ENCODE measurements at regions not wholly inside any gene's neighbourhood (a gene's known extent, or its start where the extent isn't known, plus 50 kb on each side); places are given as distances from the start of the nearest gene placed in this dataset.
"Not testable (repeated sequence)": the region's sequence is repeated elsewhere in the genome, so short reads cannot be mapped to it uniquely, and the experiment has no call there.

DNA sequence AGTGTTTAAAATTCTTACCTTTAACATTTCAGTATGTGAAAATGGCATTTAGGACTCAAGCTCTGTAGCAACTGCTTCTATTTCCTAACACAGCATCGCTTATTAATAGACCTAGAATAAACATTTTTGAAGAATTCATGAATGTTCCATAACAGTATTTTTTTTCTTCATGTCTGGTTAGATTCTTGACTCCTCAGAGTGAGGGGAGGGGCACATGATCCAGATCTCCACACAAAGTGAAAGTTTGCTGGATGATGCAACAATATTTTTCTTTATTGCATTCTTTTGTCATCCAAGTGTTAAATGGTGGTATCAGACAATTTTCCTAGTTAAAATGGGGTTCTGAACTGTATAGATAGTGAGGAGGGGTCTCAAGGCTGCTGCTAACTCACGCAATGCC is 130.8 kb upstream of the MAN2A1 start:
- Mint-ChIP-seq H3K27ac (ENCODE audit: unreplicated experiment) (peak overlapping the region; percentile 69), H3K36me3 (ENCODE audit: low read depth) (no peaks in the 10 kb centered on the region), H3K4me1 (ENCODE audit: low read depth) (peaks cover 40% of the 10 kb centered on the region), H3K4me3 (ENCODE audit: unreplicated experiment) (no peak overlapping the region), H3K27me3 (ENCODE audit: low read depth) (no peaks in the 10 kb centered on the region), H3K9me3 (ENCODE audit: low read depth) (peaks cover 2% of the 10 kb centered on the region)
- DNase-seq (ENCODE audit: low spot score), result no peak
- TF ChIP-seq, protein P1, sequence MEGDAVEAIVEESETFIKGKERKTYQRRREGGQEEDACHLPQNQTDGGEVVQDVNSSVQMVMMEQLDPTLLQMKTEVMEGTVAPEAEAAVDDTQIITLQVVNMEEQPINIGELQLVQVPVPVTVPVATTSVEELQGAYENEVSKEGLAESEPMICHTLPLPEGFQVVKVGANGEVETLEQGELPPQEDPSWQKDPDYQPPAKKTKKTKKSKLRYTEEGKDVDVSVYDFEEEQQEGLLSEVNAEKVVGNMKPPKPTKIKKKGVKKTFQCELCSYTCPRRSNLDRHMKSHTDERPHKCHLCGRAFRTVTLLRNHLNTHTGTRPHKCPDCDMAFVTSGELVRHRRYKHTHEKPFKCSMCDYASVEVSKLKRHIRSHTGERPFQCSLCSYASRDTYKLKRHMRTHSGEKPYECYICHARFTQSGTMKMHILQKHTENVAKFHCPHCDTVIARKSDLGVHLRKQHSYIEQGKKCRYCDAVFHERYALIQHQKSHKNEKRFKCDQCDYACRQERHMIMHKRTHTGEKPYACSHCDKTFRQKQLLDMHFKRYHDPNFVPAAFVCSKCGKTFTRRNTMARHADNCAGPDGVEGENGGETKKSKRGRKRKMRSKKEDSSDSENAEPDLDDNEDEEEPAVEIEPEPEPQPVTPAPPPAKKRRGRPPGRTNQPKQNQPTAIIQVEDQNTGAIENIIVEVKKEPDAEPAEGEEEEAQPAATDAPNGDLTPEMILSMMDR (IDR thresholded peaks at IDR 0.05), result no peak

DNA sequence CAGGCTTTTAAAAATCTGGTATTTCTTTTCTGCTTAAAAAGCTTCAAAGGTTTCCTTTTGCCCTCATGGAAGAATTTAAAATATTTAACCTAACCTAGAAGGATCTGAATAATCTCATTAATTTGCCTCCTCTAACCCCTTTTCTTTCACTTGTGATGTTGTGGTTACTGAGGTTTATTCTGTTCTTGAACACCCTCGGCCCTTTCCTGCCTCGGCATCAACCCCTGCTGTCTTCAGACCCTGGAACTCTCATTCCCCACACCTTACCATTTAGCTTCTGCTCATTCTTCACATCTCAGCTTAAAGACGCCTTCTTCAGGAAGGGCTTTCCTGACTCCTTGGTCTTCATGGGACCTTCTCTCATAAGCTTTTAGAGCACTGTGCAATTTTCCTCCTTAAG is 131.4 kb upstream of the MAN2A1 start:
- Mint-ChIP-seq H3K27me3 (ENCODE audit: low read depth) (no peaks in the 10 kb centered on the region), H3K9me3 (ENCODE audit: low read depth) (peaks cover 8% of the 10 kb centered on the region), H3K4me1 (ENCODE audit: low read depth) (peaks cover 40% of the 10 kb centered on the region), H3K36me3 (ENCODE audit: low read depth) (no peaks in the 10 kb centered on the region), H3K27ac (ENCODE audit: unreplicated experiment) (peak overlapping the region; percentile 69), H3K4me3 (ENCODE audit: unreplicated experiment) (no peak overlapping the region)
- TF ChIP-seq, protein P1 (IDR thresholded peaks at IDR 0.05), result no peak
- no peak for DNase-seq (ENCODE audit: low spot score)

DNA sequence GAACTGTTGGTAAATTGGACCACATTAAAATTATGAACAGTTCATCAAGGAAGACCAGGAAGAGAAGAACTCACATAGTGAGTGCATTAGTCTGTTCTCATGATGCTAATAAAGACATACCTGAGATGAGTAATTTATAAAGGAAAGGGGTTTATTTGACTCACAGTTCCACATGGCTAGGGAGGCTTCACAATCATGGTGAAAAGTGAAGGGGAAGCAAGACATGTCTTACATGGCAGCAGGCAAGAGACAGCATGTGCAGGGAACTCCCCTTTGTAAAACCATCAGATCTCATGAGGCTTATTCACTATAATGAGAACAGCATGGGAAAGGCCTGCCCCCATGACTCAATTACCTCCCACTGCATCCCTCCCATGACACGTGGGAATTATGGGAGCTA is 135.9 kb upstream of the MAN2A1 start:
- Mint-ChIP-seq H3K36me3 (ENCODE audit: low read depth) (peaks cover 6% of the 10 kb centered on the region), H3K4me3 (ENCODE audit: unreplicated experiment) (no peak overlapping the region), H3K9me3 (ENCODE audit: low read depth) (peaks cover 15% of the 10 kb centered on the region), H3K27ac (ENCODE audit: unreplicated experiment) (no peak overlapping the region), H3K4me1 (ENCODE audit: low read depth) (peaks cover 15% of the 10 kb centered on the region), H3K27me3 (ENCODE audit: low read depth) (no peaks in the 10 kb centered on the region)
- TF ChIP-seq, protein P1 (IDR thresholded peaks at IDR 0.05), result no peak
- no peak for DNase-seq (ENCODE audit: low spot score)

DNA sequence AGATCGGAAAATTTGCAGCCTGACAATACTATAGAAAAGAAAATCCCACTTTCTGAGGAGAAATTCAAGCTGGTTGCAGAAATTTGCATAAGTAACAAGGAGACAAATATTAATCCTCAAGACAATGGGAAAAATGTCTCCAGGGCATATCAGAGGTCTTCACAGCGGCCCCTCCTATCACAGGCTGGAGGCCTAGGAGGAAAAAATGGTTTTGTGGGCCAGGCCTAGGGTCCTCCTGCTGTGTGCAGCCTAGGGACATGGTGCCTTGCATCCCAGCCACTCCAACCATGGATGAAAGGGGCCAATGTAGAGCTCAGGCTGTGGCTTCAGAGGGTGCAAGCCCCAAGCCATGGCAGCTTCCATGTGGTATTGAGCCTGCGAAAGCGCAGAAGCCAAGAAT is 138.5 kb upstream of the MAN2A1 start:
- not testable (repeated sequence) for H3K4me3 Mint-ChIP-seq (ENCODE audit: unreplicated experiment); H3K27ac Mint-ChIP-seq (ENCODE audit: unreplicated experiment); DNase-seq (ENCODE audit: low spot score); H3K36me3 Mint-ChIP-seq (ENCODE audit: low read depth); H3K27me3 Mint-ChIP-seq (ENCODE audit: low read depth); H3K4me1 Mint-ChIP-seq (ENCODE audit: low read depth)
- peaks cover 15% of the 10 kb centered on the region for H3K9me3 Mint-ChIP-seq (ENCODE audit: low read depth)

DNA sequence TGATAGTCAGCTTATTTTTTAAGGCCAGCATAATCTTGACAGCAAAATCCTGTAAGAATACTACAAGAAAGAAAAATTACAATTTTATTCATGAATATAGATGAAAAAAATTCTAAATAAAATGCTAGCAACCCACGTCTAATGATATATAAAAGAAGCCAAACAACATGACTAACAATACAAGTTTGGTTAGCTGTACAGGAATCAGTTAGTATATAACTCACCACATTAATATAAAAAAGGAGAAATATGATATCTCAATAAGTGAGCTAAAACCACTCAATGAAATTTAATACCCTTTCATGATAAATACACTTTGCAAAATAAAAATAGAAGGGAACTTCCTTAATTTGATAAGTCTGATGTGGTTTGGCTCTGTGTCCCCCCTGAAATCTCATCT is 139.7 kb upstream of the MAN2A1 start:
- Mint-ChIP-seq H3K9me3 (ENCODE audit: low read depth) (peaks cover 15% of the 10 kb centered on the region), H3K36me3 (ENCODE audit: low read depth) (peaks cover 6% of the 10 kb centered on the region), H3K27ac (ENCODE audit: unreplicated experiment) (no peak overlapping the region), H3K4me3 (ENCODE audit: unreplicated experiment) (no peak overlapping the region), H3K27me3 (ENCODE audit: low read depth) (no peaks in the 10 kb centered on the region), H3K4me1 (ENCODE audit: low read depth) (no peaks in the 10 kb centered on the region)
- TF ChIP-seq, protein P1 (IDR thresholded peaks at IDR 0.05), result no peak
- no peak for DNase-seq (ENCODE audit: low spot score)

DNA sequence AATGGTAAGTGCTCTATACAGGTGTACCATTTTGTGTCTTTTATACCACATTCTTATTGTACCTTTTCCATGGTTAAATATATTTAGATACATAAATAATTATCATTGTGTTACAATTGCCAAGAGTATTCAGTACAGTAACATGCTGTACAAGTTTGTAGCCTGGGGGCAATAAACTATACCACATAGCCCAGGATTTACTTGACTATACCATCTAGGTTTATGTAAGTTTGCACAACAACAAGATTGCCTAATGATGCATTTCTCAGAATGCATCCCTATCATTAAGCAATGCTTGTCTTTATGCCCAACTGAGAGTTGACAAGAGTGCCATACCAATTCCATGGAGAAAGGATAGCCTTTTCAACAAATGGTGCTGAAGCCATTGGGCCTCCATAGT is 136.7 kb upstream of the PJA2 start:
- Mint-ChIP-seq H3K27ac (ENCODE audit: unreplicated experiment) (no peak overlapping the region), H3K4me3 (ENCODE audit: unreplicated experiment) (no peak overlapping the region), H3K4me1 (ENCODE audit: low read depth) (no peaks in the 10 kb centered on the region), H3K27me3 (ENCODE audit: low read depth) (peaks cover 3% of the 10 kb centered on the region), H3K36me3 (ENCODE audit: low read depth) (peaks cover 6% of the 10 kb centered on the region), H3K9me3 (ENCODE audit: low read depth) (peaks cover 10% of the 10 kb centered on the region)
- no peak for DNase-seq (ENCODE audit: low spot score)
- TF ChIP-seq, protein P1 (IDR thresholded peaks at IDR 0.05), result no peak

DNA sequence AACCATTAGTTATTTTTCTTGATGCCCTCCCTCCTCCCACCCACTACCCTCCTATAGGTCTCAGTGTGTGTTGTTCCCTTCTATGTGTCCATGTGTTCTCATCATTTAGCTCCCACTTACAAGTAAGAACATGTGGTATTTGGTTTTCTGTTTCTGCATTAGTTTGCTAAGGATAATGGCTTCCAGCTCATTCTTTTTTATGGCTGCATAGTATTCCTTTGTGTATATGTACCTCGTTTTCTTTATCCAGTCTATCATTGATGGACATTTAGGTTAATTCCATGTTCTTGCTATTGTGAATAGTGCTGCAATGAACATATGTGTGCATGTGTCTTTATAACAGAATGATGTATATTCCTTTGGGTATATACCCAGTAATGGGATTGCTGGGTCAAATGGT is 135.1 kb upstream of the PJA2 start:
- H3K4me3 Mint-ChIP-seq (ENCODE audit: unreplicated experiment); H3K4me1 Mint-ChIP-seq (ENCODE audit: low read depth); DNase-seq (ENCODE audit: low spot score); H3K27ac Mint-ChIP-seq (ENCODE audit: unreplicated experiment); H3K36me3 Mint-ChIP-seq (ENCODE audit: low read depth); H3K27me3 Mint-ChIP-seq (ENCODE audit: low read depth): not testable (repeated sequence)
- H3K9me3 Mint-ChIP-seq (ENCODE audit: low read depth), result peaks cover 15% of the 10 kb centered on the region

DNA sequence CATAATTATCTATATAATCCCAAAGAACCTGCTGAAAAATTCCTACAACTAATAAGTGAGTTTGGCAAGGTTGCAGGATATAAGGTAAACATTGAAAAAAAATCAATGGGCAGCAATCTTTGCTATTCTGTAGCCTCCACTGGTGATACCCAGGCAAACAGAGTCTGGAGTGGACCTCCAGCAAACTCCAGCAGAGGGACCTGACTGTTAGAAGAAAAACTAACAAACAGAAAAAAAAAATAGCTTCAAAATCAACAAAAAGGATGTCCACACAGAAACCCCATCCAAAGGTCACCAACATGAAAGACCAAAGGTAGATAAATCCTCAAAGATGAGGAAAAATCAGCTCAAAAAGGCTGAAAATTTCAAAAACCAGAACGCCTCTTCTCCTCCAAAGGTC is 128.9 kb upstream of the PJA2 start:
- H3K4me3 Mint-ChIP-seq (ENCODE audit: unreplicated experiment); H3K4me1 Mint-ChIP-seq (ENCODE audit: low read depth); DNase-seq (ENCODE audit: low spot score); H3K27me3 Mint-ChIP-seq (ENCODE audit: low read depth); H3K27ac Mint-ChIP-seq (ENCODE audit: unreplicated experiment): not testable (repeated sequence)
- H3K9me3 Mint-ChIP-seq (ENCODE audit: low read depth), result peaks cover 24% of the 10 kb centered on the region
- peaks cover 12% of the 10 kb centered on the region for H3K36me3 Mint-ChIP-seq (ENCODE audit: low read depth)

DNA sequence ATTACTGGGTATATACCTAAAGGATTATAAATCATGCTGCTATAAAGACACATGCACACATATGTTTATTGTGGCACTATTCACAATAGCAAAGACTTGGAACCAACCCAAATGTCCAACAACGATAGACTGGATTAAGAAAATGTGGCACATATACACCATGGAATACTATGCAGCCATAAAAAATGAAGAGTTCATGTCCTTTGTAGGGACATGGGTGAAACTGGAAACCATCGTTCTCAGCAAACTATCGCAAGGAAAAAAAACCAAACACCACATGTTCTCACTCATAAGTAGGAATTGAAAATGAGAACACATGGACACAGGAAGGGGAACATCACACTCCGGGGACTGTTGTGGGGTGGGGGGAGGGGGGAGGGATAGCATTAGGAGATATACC is 125.3 kb upstream of the PJA2 start:
- Mint-ChIP-seq H3K4me1 (ENCODE audit: low read depth) (peaks cover 13% of the 10 kb centered on the region), H3K9me3 (ENCODE audit: low read depth) (peaks cover 11% of the 10 kb centered on the region)
- not testable (repeated sequence) for DNase-seq (ENCODE audit: low spot score); H3K4me3 Mint-ChIP-seq (ENCODE audit: unreplicated experiment); H3K27me3 Mint-ChIP-seq (ENCODE audit: low read depth); H3K36me3 Mint-ChIP-seq (ENCODE audit: low read depth); H3K27ac Mint-ChIP-seq (ENCODE audit: unreplicated experiment)

Data from chondrocyte (in vitro differentiated cells).